Colonic mucosa (tissue), 4 donors: ENCODE measurements at regions not wholly inside any gene's neighbourhood (a gene's known extent, or its start where the extent isn't known, plus 50 kb on each side); places are given as distances from the start of the nearest gene placed in this dataset.

ENCODE experiments used
- DNase-seq: peaks from one replicate; pipeline ENCODE4 v3.0.0-alpha.2; 2020
- H3K27ac ChIP-seq: fragments of 200-600 bp; one replicate; pipeline ENCODE4 v1.8.0; 2021
- H3K27me3 ChIP-seq: fragments of 200-600 bp; one replicate; pipeline ENCODE4 v1.8.0; 2021
- H3K36me3 ChIP-seq: fragments of 200-600 bp; one replicate; pipeline ENCODE4 v1.8.0; 2021
- H3K4me1 ChIP-seq: fragments of 200-600 bp; one replicate; pipeline ENCODE4 v1.8.0; 2021; ENCODE audit warnings: mild to moderate bottlenecking
- H3K4me3 ChIP-seq: fragments of 200-600 bp; one replicate; pipeline ENCODE4 v1.8.0; 2021
- H3K9ac ChIP-seq, 2 donors: one replicate each; pipeline ENCODE4 v1.7.0; 2013; ENCODE audit warnings: control low read depth in 2 of 2, low read depth in 2 of 2, low read length in 2 of 2
- H3K9me3 ChIP-seq: fragments of 200-600 bp; one replicate; pipeline ENCODE4 v1.8.0; 2021
- intact Hi-C: fragments of 100-400 bp; cut with DNase I; formaldehyde crosslinking; loops from one replicate; pipeline ENCODE4 v1.14.1; 2022
- TF ChIP-seq, protein P1 (sequence below): fragments of 200-600 bp; IDR thresholded peaks from one replicate; pipeline ENCODE4 v1.8.0; 2022; ENCODE audit warnings: antibody characterized with exemption, mild to moderate bottlenecking
- donor health status: healthy.
- donor health status: DM: no; HTN: no; CAD: no.
- donor health status: DM: no; HTN: no; CAD: no.

- no peaks in the 10 kb centered on the region for H3K4me1 ChIP-seq
- H3K27me3 ChIP-seq: no peaks in the 10 kb centered on the region
- H3K27ac ChIP-seq: no peak overlapping the region
- H3K36me3 ChIP-seq: no peaks in the 10 kb centered on the region
- DNase-seq: no peak
- no peaks in the 10 kb centered on the region for H3K9me3 ChIP-seq
- TF ChIP-seq, protein P1, sequence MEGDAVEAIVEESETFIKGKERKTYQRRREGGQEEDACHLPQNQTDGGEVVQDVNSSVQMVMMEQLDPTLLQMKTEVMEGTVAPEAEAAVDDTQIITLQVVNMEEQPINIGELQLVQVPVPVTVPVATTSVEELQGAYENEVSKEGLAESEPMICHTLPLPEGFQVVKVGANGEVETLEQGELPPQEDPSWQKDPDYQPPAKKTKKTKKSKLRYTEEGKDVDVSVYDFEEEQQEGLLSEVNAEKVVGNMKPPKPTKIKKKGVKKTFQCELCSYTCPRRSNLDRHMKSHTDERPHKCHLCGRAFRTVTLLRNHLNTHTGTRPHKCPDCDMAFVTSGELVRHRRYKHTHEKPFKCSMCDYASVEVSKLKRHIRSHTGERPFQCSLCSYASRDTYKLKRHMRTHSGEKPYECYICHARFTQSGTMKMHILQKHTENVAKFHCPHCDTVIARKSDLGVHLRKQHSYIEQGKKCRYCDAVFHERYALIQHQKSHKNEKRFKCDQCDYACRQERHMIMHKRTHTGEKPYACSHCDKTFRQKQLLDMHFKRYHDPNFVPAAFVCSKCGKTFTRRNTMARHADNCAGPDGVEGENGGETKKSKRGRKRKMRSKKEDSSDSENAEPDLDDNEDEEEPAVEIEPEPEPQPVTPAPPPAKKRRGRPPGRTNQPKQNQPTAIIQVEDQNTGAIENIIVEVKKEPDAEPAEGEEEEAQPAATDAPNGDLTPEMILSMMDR: no peak
- no peak overlapping the region for H3K4me3 ChIP-seq
- intact Hi-C loops: no loop called here
- no peak overlapping the region for H3K9ac ChIP-seq
Observed at GRCh38 chr10:4453950-4454349, 372.1 kb upstream of the AKR1E2 start.

DNA sequence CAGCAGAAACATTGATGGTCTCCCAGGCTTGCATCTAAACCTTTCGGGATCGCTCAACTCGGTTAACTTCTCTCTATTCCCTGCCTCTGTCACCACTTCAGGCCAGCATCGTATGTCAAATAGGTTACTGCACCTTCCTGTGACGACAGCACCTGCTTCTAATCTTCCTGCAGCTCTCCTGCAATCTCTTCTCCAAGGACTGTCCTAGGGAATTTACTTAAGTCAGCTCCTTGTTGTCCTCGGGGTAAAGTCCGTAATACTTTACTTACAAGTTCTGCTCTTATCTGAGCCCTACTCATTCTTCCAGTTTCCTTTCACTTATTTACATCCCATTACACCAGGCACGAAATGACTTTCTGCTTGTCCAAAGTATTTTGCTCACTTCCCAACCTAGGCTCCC, 372.7 kb upstream of the AKR1E2 start:
- Histone ChIP-seq H3K4me3 (no peak overlapping the region), H3K4me1 (no peaks in the 10 kb centered on the region), H3K27me3 (no peaks in the 10 kb centered on the region), H3K27ac (no peak overlapping the region), H3K9ac (no peak overlapping the region), H3K36me3 (no peaks in the 10 kb centered on the region), H3K9me3 (no peaks in the 10 kb centered on the region)
- intact Hi-C loops: no loop called here
- TF ChIP-seq, protein P1: no peak
- no peak for DNase-seq

DNA sequence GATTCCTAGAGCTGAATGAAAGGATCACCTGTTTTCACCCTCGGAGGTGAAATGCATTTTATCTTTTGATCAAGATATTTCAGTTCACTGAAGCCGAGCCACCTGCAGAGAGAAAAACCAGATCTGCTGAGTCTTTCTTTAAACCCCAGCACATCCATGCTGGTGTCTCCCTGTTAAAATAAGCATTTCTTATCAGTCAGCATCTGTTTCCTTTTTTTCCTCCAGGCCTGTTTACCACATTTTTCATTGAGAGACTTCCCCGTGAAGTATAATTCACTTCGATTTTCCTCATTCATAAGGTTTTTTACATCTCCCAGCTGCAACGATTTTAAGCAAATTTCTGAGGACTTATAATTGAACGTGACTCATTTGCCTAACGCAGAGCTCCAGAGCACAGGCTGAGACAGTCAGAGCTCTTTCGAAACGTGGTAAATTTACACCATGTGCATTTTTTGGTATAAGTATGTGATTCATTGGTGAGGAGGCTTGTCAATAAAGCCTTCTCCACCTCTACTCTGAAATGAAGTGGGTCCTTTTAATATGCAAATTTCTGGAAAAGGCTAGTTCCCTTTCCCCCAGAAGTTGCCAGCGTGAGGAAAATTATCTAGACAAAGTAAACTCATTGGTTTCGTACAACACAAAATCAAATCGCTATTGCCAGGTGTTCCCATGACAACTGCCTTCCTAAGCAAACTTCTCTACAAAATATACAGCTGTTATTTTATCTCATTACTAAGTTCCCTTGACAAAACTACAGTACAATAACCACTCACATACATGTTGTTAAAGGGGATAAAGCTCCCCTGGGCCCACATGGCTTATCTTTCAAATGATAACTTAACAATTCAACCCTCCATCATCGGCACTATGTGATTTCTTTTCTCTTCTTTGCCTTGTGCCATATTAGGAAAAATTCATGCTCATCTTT, 374.8 kb upstream of the AKR1E2 start:
- TF ChIP-seq, protein P1: no peak
- Histone ChIP-seq H3K27me3 (no peaks in the 10 kb centered on the region), H3K36me3 (no peaks in the 10 kb centered on the region), H3K4me3 (no peak overlapping the region), H3K27ac (no peak overlapping the region), H3K9ac (no peak overlapping the region), H3K4me1 (no peaks in the 10 kb centered on the region), H3K9me3 (no peaks in the 10 kb centered on the region)
- no peak for DNase-seq
- intact Hi-C loops: no loop called here

- Histone ChIP-seq H3K9ac (no peak overlapping the region), H3K4me3 (no peak overlapping the region), H3K27me3 (no peaks in the 10 kb centered on the region), H3K4me1 (no peaks in the 10 kb centered on the region), H3K27ac (no peak overlapping the region), H3K9me3 (no peaks in the 10 kb centered on the region), H3K36me3 (no peaks in the 10 kb centered on the region)
- TF ChIP-seq, protein P1: no peak
- no peak for DNase-seq
- intact Hi-C loops: no loop called here
Observed at GRCh38 chr10:4450169-4450568, 375.8 kb upstream of the AKR1E2 start.

GRCh38 chr10:4448030-4448429, 378.0 kb upstream of the AKR1E2 start:
- no peak for DNase-seq
- no peaks in the 10 kb centered on the region for H3K27me3 ChIP-seq
- no peaks in the 10 kb centered on the region for H3K9me3 ChIP-seq
- intact Hi-C loops: no loop called here
- no peak overlapping the region for H3K4me3 ChIP-seq
- no peak overlapping the region for H3K27ac ChIP-seq
- TF ChIP-seq, protein P1: no peak
- H3K36me3 ChIP-seq: no peaks in the 10 kb centered on the region
- no peak overlapping the region for H3K9ac ChIP-seq
- H3K4me1 ChIP-seq: no peaks in the 10 kb centered on the region
